Testis (tissue), 2 donors: ENCODE measurements at regions not wholly inside any gene's neighbourhood (a gene's known extent, or its start where the extent isn't known, plus 50 kb on each side); places are given as distances from the start of the nearest gene placed in this dataset.

Experiments used
- DNase-seq: peaks from one replicate; pipeline ENCODE4 v3.0.0-alpha.2; 2019
- H3K27ac ChIP-seq, 2 donors: fragments of 200-600 bp; sonication (generic); one replicate each; pipeline ENCODE4 v1.5.1; 2019
- H3K27me3 ChIP-seq: fragments of 200-600 bp; sonication (generic); one replicate; pipeline ENCODE4 v1.5.1; 2019
- H3K36me3 ChIP-seq: fragments of 200-600 bp; sonication (generic); one replicate; pipeline ENCODE4 v1.5.1; 2017; ENCODE audit warnings: low read depth; ENCODE audit errors: missing control alignments
- H3K4me1 ChIP-seq: fragments of 200-600 bp; sonication (generic); one replicate; pipeline ENCODE4 v1.5.1; 2019
- H3K4me3 ChIP-seq, 2 donors: fragments of 200-600 bp; sonication (generic); one replicate each; pipeline ENCODE4 v1.5.1; 2017 to 2019
- H3K9me3 ChIP-seq: fragments of 200-600 bp; sonication (generic); one replicate; pipeline ENCODE4 v1.5.1; 2017
- POLR2A ChIP-seq: fragments of 450-650 bp; IDR thresholded peaks from one replicate; pipeline ENCODE4 v1.6.1; 2017; ENCODE audit warnings: antibody characterized with exemption, mild to moderate bottlenecking, moderate library complexity
- WGBS, 2 donors: methylation state at CpG; one replicate each; pipeline ENCODE4 v1.1.5; 2018; 5-methylcytosine and 5-hydroxymethylcytosine counted together
- intact Hi-C: fragments of 100-400 bp; cut with DNase I; formaldehyde crosslinking; loops from one replicate; pipeline ENCODE4 v1.15.1; 2023; ENCODE audit warnings: low total_unique reads
- TF ChIP-seq, protein P1 (sequence below), 3 experiments: fragments of 450-650 bp in 2 of 3; fragments of 200-600 bp in 1 of 3; sonication (generic) in 1 of 3; IDR thresholded peaks; one replicate each; pipeline ENCODE4 v1.5.1; 2016 to 2019; ENCODE audit warnings: antibody characterized with exemption in 3 of 3, mild to moderate bottlenecking in 2 of 3, moderate library complexity in 1 of 3

DNA sequence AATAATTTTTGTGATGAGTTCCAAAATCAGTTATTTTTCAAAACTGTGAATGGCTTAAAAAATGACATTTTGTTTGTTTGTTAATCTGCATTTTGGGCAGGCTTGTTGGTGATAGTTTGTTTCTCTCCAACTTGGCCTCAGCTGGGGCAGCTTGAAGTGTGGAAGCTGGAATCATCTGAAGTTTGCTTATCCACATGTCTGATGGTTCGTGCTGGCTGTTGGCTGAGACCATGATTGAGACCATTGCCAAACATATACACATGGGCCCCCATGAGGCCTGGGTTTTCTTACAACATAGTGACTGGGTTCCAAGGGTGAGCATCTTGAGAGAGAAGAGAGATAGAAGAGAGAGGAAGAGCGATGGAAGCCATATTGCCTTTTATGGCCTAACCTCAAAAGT is 201.2 kb downstream of the NDFIP2 start:
- H3K4me3 ChIP-seq = no peak overlapping the region
- 92 to 96% methylated on average over 2 of the region's 2 CpGs for WGBS, 2 donors
- no peaks in the 10 kb centered on the region for H3K27me3 ChIP-seq
- no peak for TF ChIP-seq POLR2A
- TF ChIP-seq, protein P1, sequence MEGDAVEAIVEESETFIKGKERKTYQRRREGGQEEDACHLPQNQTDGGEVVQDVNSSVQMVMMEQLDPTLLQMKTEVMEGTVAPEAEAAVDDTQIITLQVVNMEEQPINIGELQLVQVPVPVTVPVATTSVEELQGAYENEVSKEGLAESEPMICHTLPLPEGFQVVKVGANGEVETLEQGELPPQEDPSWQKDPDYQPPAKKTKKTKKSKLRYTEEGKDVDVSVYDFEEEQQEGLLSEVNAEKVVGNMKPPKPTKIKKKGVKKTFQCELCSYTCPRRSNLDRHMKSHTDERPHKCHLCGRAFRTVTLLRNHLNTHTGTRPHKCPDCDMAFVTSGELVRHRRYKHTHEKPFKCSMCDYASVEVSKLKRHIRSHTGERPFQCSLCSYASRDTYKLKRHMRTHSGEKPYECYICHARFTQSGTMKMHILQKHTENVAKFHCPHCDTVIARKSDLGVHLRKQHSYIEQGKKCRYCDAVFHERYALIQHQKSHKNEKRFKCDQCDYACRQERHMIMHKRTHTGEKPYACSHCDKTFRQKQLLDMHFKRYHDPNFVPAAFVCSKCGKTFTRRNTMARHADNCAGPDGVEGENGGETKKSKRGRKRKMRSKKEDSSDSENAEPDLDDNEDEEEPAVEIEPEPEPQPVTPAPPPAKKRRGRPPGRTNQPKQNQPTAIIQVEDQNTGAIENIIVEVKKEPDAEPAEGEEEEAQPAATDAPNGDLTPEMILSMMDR (IDR thresholded peaks at IDR 0.05) = no peak
- DNase-seq = no peak
- intact Hi-C loops = no loop called here
- no peaks in the 10 kb centered on the region for H3K9me3 ChIP-seq
- H3K36me3 ChIP-seq = no peaks in the 10 kb centered on the region
- no peak overlapping the region for H3K27ac ChIP-seq
- no peaks in the 10 kb centered on the region for H3K4me1 ChIP-seq

DNA sequence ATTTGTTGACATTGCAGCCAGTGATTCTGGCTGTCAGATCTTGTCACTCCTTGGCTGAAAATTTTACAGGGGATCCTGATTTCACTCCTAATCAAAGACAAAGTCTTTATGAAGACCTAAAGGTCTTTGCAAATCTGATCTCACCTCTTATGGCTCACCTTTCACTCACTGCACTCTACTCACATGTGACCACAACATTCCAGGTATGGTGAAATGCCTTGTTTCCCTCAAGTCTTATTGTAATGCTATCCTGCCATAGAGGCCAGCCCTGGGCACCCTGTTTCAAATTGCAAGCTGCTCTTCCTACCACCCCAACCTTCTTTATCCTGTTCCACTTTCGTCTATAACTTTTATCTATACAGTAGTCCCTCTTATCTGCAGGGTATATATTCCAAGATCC is 200.1 kb downstream of the NDFIP2 start:
- no peaks in the 10 kb centered on the region for H3K36me3 ChIP-seq
- 80 to 89% methylated on average over 1 of the region's 1 CpG for WGBS, 2 donors
- no peaks in the 10 kb centered on the region for H3K4me1 ChIP-seq
- no peaks in the 10 kb centered on the region for H3K27me3 ChIP-seq
- no peak overlapping the region for H3K4me3 ChIP-seq
- H3K27ac ChIP-seq = no peak overlapping the region
- no peak for DNase-seq
- no peak for TF ChIP-seq POLR2A
- TF ChIP-seq, protein P1 (IDR thresholded peaks at IDR 0.05) = no peak
- intact Hi-C loops = no loop called here
- no peaks in the 10 kb centered on the region for H3K9me3 ChIP-seq

DNA sequence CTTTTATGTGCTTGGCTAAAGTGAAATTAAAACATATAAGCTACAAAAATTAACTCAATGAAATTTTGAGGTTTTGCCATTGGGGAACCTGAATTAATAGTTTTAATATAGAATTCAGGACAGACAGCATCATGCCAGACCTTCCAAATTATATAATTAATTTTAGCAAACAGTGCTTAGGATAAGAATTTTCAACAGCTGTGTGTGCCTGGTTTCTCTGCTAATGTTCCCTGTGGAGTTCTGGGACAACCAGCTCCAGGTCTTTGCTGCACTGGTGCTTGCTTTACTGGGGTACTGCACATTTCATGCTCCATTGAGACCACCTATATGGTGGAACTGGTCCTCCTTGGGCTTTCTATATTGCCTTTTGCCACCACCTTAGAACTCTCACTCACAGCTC is 199.5 kb downstream of the NDFIP2 start:
- H3K9me3 ChIP-seq = no peaks in the 10 kb centered on the region
- TF ChIP-seq, protein P1 (IDR thresholded peaks at IDR 0.05) = no peak
- TF ChIP-seq POLR2A = no peak
- H3K36me3 ChIP-seq = no peaks in the 10 kb centered on the region
- H3K27ac ChIP-seq = no peak overlapping the region
- no peak for DNase-seq
- H3K4me1 ChIP-seq = no peaks in the 10 kb centered on the region
- no peaks in the 10 kb centered on the region for H3K27me3 ChIP-seq
- intact Hi-C loops = no loop called here
- no peak overlapping the region for H3K4me3 ChIP-seq

DNA sequence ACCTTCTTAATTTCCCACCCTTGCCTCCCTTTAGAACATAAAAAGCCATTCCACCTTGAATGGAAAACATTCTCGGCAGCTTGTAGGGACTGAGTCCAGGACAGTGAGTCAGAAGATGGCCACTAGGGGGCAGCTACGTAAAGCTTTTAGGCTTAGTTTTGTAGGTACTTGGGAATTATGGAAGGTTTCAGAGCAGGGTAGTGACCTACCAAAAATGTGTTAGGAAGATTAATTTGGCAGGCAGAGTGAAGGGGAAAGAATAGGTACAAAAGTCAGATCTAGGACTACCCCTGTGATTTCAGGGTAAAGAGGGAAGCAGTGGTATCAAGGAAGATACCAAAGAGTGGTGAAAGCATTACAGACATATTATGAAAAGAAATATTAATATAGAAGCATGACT is 198.4 kb downstream of the NDFIP2 start:
- Histone ChIP-seq H3K4me1 (no peaks in the 10 kb centered on the region), H3K4me3 (no peak overlapping the region), H3K9me3 (no peaks in the 10 kb centered on the region), H3K27me3 (no peaks in the 10 kb centered on the region), H3K36me3 (no peaks in the 10 kb centered on the region), H3K27ac (no peak overlapping the region)
- TF ChIP-seq, protein P1 (IDR thresholded peaks at IDR 0.05) = peak; percentile 63 to 89 (median 64)
- TF ChIP-seq POLR2A = no peak
- WGBS, 2 donors = 16 to 35% methylated on average over 2 of the region's 2 CpGs
- intact Hi-C loops = no loop called here
- peak; percentile 90 for DNase-seq

DNA sequence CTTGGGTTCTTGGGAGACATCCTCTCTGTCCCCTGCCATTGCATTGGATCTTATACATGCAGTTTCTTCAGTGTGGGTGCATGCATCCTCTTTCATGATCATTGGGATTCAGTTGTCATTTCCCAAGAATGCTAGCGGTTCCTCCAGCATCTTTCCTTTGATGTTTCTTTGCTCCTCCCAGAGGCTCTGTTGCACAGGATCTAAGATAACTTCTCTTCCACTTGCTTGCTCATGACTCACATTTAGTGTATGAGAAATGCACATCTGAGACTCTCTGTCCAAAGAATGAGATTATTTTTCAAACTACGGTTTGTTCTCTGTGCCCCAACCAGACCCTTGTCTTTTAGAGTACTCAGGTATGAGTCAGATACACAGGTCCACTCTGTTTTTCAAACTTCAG is 197.1 kb downstream of the NDFIP2 start:
- no peak overlapping the region for H3K4me3 ChIP-seq
- no peak for DNase-seq
- H3K36me3 ChIP-seq = no peaks in the 10 kb centered on the region
- H3K9me3 ChIP-seq = no peaks in the 10 kb centered on the region
- no peak overlapping the region for H3K27ac ChIP-seq
- H3K4me1 ChIP-seq = no peaks in the 10 kb centered on the region
- 90 to 92% methylated on average over 2 of the region's 2 CpGs for WGBS, 2 donors
- intact Hi-C loops = no loop called here
- no peak for TF ChIP-seq POLR2A
- TF ChIP-seq, protein P1 (IDR thresholded peaks at IDR 0.05) = no peak
- H3K27me3 ChIP-seq = no peaks in the 10 kb centered on the region
